Heart left ventricle (tissue), 13 donors: ENCODE measurements at regions not wholly inside any gene's neighbourhood (a gene's known extent, or its start where the extent isn't known, plus 50 kb on each side); places are given as distances from the start of the nearest gene placed in this dataset.

Source experiments
- CTCF ChIP-seq, 12 donors: fragments of 200-600 bp; sonication (generic) in 4 of 12; IDR thresholded peaks; one replicate each; pipeline versions ENCODE4 v1.5.0 to v1.8.0; 2018 to 2022; ENCODE audit warnings: antibody characterized with exemption in 12 of 12, mild to moderate bottlenecking in 5 of 12
- POLR2A ChIP-seq, 2 donors: fragments of 450-650 bp; IDR thresholded peaks; one replicate each; pipeline ENCODE4 v1.6.1; 2017; ENCODE audit warnings: antibody characterized with exemption in 2 of 2, mild to moderate bottlenecking in 2 of 2, moderate library complexity in 2 of 2
- donor health status: ischemic (EF 13 %, LVEDD 7.1; RV severe dilation, severe dysfunction).
- donor health status: DM: no; HTN: yes; CAD: no.
- donor health status: DM: no; HTN: no; CAD: no.
- donor health status: ischemic (EF 25% LVEDD 6.9; RV normal size, moderate dysfunction).
- donor health status: ischemic (EF 25% LVEDD 5.7; RV mildly dilated, moderate dysfunction).
- donor health status: ischemic (EF 35%, LVEDD 5.7; RV mildly dilated, moderate dysfunction).
- donor health status: nonischemic (EF 11% LVEDD 7.7; RV severe dilation, severe dysfunction).
- donor health status: DM: yes; HTN: yes; CAD: no.
- donor health status: PGD.
- donor health status: ischemic (EF 29% LVEDD 5.4; RV normal size, mild dysfunction).
- donor health status: nonischemic (EF 23%, LVEDD 6.1; RV moderate dilation, normal function).

- no peak for TF ChIP-seq CTCF (IDR thresholded peaks at IDR 0.05)
- no peak for TF ChIP-seq POLR2A (IDR thresholded peaks at IDR 0.05)
Measured at GRCh38 chr20:26243731-26244130, 547.1 kb upstream of the ZNF337 start.
